MM.1S (cell line): ENCODE measurements at regions not wholly inside any gene's neighbourhood (a gene's known extent, or its start where the extent isn't known, plus 50 kb on each side); places are given as distances from the start of the nearest gene placed in this dataset.
A peak's percentile ranks its signal among the peaks of the same experiment; 100 is the strongest.

Experiments
- DNase-seq: peaks from one replicate; pipeline ENCODE4 v3.0.0-alpha.2; 2015
- H2AFZ ChIP-seq: fragments of 300-600 bp; sonication (generic); 2 replicates; pipeline ENCODE4 v1.6.0; 2016; ENCODE audit warnings: antibody characterized with exemption, low read length
- H3F3A ChIP-seq: fragments of 300-600 bp; sonication (generic); 2 replicates; pipeline ENCODE4 v1.6.1; 2016; ENCODE audit warnings: mild to moderate bottlenecking, antibody characterized with exemption, low read length, moderate library complexity, mixed read lengths; ENCODE audit not compliant: insufficient read depth
- H3K27ac ChIP-seq: fragments of 300-600 bp; sonication (generic); 2 replicates; pipeline ENCODE4 v1.5.1; 2016; ENCODE audit warnings: mild to moderate bottlenecking, low read length
- H3K27me3 ChIP-seq: fragments of 300-600 bp; sonication (generic); replicated peaks from 2 replicates; pipeline ENCODE4 v1.6.0; 2016; ENCODE audit warnings: low read length; ENCODE audit not compliant: insufficient read depth
- H3K36me3 ChIP-seq: fragments of 300-600 bp; sonication (generic); replicated peaks from 2 replicates; pipeline ENCODE4 v1.6.1; 2016; ENCODE audit warnings: mild to moderate bottlenecking, low read length, mixed read lengths; ENCODE audit not compliant: insufficient read depth
- H3K4me1 ChIP-seq: fragments of 300-600 bp; sonication (generic); 2 replicates; pipeline ENCODE4 v1.6.1; 2016; ENCODE audit warnings: low read length, mixed read lengths
- H3K4me2 ChIP-seq: fragments of 300-600 bp; sonication (generic); 2 replicates; pipeline ENCODE4 v1.6.0; 2016; ENCODE audit warnings: low read depth, low read length
- H3K4me3 ChIP-seq: fragments of 300-600 bp; sonication (generic); 2 replicates; pipeline ENCODE4 v1.5.1; 2016; ENCODE audit warnings: low read length, mixed read lengths
- H3K79me2 ChIP-seq: fragments of 300-600 bp; sonication (generic); 2 replicates; pipeline ENCODE4 v1.6.1; 2016; ENCODE audit warnings: mixed run types, low read length, mixed read lengths
- H3K9ac ChIP-seq: fragments of 300-600 bp; sonication (generic); 2 replicates; pipeline ENCODE4 v1.6.1; 2016; ENCODE audit warnings: low read length, mixed read lengths
- H3K9me2 ChIP-seq: fragments of 300-600 bp; sonication (generic); replicated peaks from 2 replicates; pipeline ENCODE4 v1.6.1; 2016; ENCODE audit warnings: mild to moderate bottlenecking, low read length, mixed read lengths; ENCODE audit not compliant: insufficient read depth
- H3K9me3 ChIP-seq: fragments of 300-600 bp; sonication (generic); replicated peaks from 2 replicates; pipeline ENCODE4 v1.6.1; 2016; ENCODE audit warnings: mild to moderate bottlenecking, low read length, mixed read lengths; ENCODE audit not compliant: insufficient read depth
- H4K20me1 ChIP-seq: fragments of 300-600 bp; sonication (generic); 2 replicates; pipeline ENCODE4 v1.6.1; 2016; ENCODE audit warnings: mild to moderate bottlenecking, low read length, moderate library complexity, mixed read lengths; ENCODE audit not compliant: insufficient read depth
- CTCF ChIP-seq: fragments of 300-600 bp; sonication (generic); IDR thresholded peaks from 2 replicates; pipeline ENCODE4 v1.5.1; 2016; ENCODE audit warnings: antibody characterized with exemption, low read length, mixed read lengths
- EZH2 ChIP-seq: fragments of 300-600 bp; sonication (generic); optimal IDR thresholded peaks from 2 replicates; pipeline ENCODE3; 2017; ENCODE audit warnings: low read depth, mild to moderate bottlenecking, antibody characterized with exemption, low read length, mixed read lengths
- EZH2phosphoT487 ChIP-seq: fragments of 300-600 bp; sonication (generic); IDR thresholded peaks from 2 replicates; pipeline ENCODE4 v1.6.1; 2018; ENCODE audit warnings: antibody characterized with exemption, low read length

- Histone ChIP-seq H3K4me1 (peaks cover 3% of the 10 kb centered on the region; the same call in 1 of the 2 replicates), H3K4me2 (no peak overlapping the region)
- TF ChIP-seq EZH2 = no peak
- TF ChIP-seq EZH2phosphoT487 = no peak
- no peak for TF ChIP-seq CTCF
These were observed 310.6 kb upstream of the MGMT start for GRCh38 chr10:129156406-129156805.

GRCh38 chr10:129157185-129157584 lies 309.9 kb upstream of the MGMT start:
- DNase-seq = no peak
- H3K9ac ChIP-seq = no peak overlapping the region
- peaks cover 3% of the 10 kb centered on the region; the same call in 1 of the 2 replicates for H3K4me1 ChIP-seq
- TF ChIP-seq CTCF (no peak), EZH2 (no peak), EZH2phosphoT487 (no peak)
- H4K20me1 ChIP-seq = no peaks in the 10 kb centered on the region
- no peaks in the 10 kb centered on the region for H3F3A ChIP-seq
- no peak overlapping the region for H3K27ac ChIP-seq
- H3K36me3 ChIP-seq = no peaks in the 10 kb centered on the region
- no peak overlapping the region for H2AFZ ChIP-seq
- no peak overlapping the region for H3K4me2 ChIP-seq
- no peaks in the 10 kb centered on the region for H3K9me3 ChIP-seq
- no peaks in the 10 kb centered on the region for H3K79me2 ChIP-seq
- H3K9me2 ChIP-seq = no peaks in the 10 kb centered on the region
- no peaks in the 10 kb centered on the region for H3K27me3 ChIP-seq
- H3K4me3 ChIP-seq = no peak overlapping the region

More at GRCh38 chr10:129156406-129156805, 310.6 kb upstream of the MGMT start:
- Histone ChIP-seq H3K9me2 (no peaks in the 10 kb centered on the region), H3K27me3 (no peaks in the 10 kb centered on the region), H3K36me3 (no peaks in the 10 kb centered on the region), H3F3A (no peaks in the 10 kb centered on the region), H3K9ac (no peak overlapping the region), H3K9me3 (no peaks in the 10 kb centered on the region), H4K20me1 (no peaks in the 10 kb centered on the region), H3K4me3 (no peak overlapping the region), H3K27ac (no peak overlapping the region), H3K79me2 (no peaks in the 10 kb centered on the region), H2AFZ (no peak overlapping the region)
- DNase-seq = no peak

- Histone ChIP-seq H3K36me3 (no peaks in the 10 kb centered on the region), H3F3A (no peaks in the 10 kb centered on the region), H3K27me3 (no peaks in the 10 kb centered on the region), H3K79me2 (no peaks in the 10 kb centered on the region), H3K9ac (no peak overlapping the region), H3K27ac (no peak overlapping the region), H3K4me2 (no peak overlapping the region), H3K9me3 (no peaks in the 10 kb centered on the region), H4K20me1 (no peaks in the 10 kb centered on the region), H3K4me3 (no peak overlapping the region), H3K9me2 (no peaks in the 10 kb centered on the region), H2AFZ (no peak overlapping the region), H3K4me1 (peaks cover 3% of the 10 kb centered on the region; the same call in 1 of the 2 replicates)
- no peak for TF ChIP-seq EZH2
- TF ChIP-seq EZH2phosphoT487 = no peak
- TF ChIP-seq CTCF = no peak
- peak; percentile 47 for DNase-seq
These were observed 305.9 kb upstream of the MGMT start for GRCh38 chr10:129161150-129161549.
